Parathyroid adenoma (tissue), 2 donors: ENCODE measurements at regions not wholly inside any gene's neighbourhood (a gene's known extent, or its start where the extent isn't known, plus 50 kb on each side); places are given as distances from the start of the nearest gene placed in this dataset.

Experiments
- H2AFZ ChIP-seq: fragments of 300-600 bp; sonication (generic); one replicate; pipeline ENCODE4 v1.7.0; 2017; ENCODE audit warnings: antibody characterized with exemption, mild to moderate bottlenecking
- H3K27ac ChIP-seq: fragments of 300-600 bp; sonication (generic); one replicate; pipeline ENCODE4 v1.7.0; 2017
- H3K27me3 ChIP-seq: fragments of 300-600 bp; sonication (generic); one replicate; pipeline ENCODE4 v1.7.0; 2017; ENCODE audit warnings: low read length; ENCODE audit not compliant: control insufficient read depth, insufficient read depth
- H3K36me3 ChIP-seq: fragments of 300-600 bp; sonication (generic); one replicate; pipeline ENCODE4 v1.7.0; 2017; ENCODE audit warnings: low read length; ENCODE audit not compliant: control insufficient read depth, insufficient read depth
- H3K4me1 ChIP-seq: fragments of 300-600 bp; sonication (generic); one replicate; pipeline ENCODE4 v1.7.0; 2017; ENCODE audit warnings: control low read depth
- H3K4me2 ChIP-seq: fragments of 300-600 bp; sonication (generic); one replicate; pipeline ENCODE4 v1.7.0; 2017; ENCODE audit warnings: low read length
- H3K4me3 ChIP-seq: fragments of 300-600 bp; sonication (generic); one replicate; pipeline ENCODE4 v1.7.0; 2017; ENCODE audit warnings: low read depth, low read length
- H3K79me2 ChIP-seq: fragments of 300-600 bp; sonication (generic); one replicate; pipeline ENCODE4 v1.7.0; 2017; ENCODE audit warnings: control low read depth
- H3K9ac ChIP-seq: fragments of 300-600 bp; sonication (generic); one replicate; pipeline ENCODE4 v1.7.0; 2017; ENCODE audit warnings: mild to moderate bottlenecking
- H3K9me3 ChIP-seq: fragments of 300-600 bp; sonication (generic); one replicate; pipeline ENCODE4 v1.7.0; 2017; ENCODE audit warnings: low read length; ENCODE audit not compliant: control insufficient read depth
- CTCF ChIP-seq: fragments of 300-600 bp; sonication (generic); IDR thresholded peaks from one replicate; pipeline ENCODE4 v1.7.0; 2017; ENCODE audit warnings: antibody characterized with exemption, mild to moderate bottlenecking
- donor health status: primary hyperparathyroidism.

DNA sequence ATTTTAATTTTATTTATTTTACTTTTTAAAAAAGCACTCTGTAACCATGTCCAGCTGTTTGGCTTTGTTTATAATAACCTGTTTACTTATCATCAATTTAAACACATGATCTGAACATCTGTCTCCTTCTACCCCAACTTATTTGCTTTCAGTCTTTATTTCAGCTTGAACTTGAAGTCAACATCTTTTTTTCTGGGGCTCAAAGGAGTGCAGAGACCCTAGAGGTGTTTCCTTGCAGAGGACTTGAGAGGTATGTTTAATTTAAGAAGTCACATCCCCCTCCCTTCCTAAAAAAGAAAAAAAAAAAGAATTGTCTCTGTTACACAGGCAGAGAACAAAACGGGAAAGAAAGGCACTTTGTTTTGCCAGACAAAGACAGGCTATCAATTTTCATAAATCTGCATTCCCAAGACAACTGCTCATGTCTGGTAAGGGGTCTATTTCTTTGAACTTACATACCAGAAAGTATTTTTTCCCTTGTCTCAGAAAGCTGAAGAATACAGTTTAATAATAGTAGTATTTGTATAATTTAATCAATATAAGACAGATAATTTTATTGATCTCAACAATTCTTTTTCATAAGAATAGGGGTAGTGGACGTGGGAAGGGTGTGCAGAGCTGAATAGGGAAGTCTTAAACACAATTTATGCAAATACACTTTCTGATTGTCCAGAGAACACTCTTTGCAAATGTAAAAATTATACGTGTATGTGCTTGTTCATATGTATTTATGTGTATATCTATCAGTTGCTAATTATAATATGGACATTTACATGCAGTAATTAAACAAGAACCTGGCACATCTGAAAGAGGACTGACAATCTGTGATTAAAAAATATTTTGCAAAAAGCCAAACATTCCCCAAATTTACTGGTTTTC lies 109.7 kb upstream of the PDZRN3 start:
- Histone ChIP-seq H3K27me3 (no peaks in the 10 kb centered on the region), H3K4me3 (no peak overlapping the region), H3K79me2 (no peaks in the 10 kb centered on the region), H3K4me1 (no peaks in the 10 kb centered on the region), H3K4me2 (no peak overlapping the region), H3K9me3 (no peaks in the 10 kb centered on the region), H2AFZ (no peak overlapping the region), H3K9ac (no peak overlapping the region), H3K27ac (no peak overlapping the region), H3K36me3 (no peaks in the 10 kb centered on the region)
- TF ChIP-seq CTCF, result no peak

DNA sequence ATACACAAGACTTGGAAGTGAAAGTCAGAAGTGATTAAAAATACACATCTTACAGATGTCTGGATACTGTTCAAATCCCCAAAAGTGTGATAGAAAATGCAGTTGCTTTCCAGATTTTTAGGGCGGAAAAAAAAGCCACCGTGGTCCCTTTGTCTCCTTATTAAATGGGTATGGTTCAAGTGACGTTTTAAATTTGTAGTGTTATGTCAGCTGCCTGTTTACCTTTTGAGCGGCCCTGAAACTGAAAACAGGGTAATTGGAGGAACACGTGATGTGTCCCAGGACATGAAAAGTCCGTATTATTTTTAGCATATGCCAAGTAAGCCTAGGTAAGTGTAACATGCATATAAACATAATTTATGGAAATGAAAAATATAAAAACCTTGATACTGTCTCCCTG lies 109.0 kb upstream of the PDZRN3 start:
- Histone ChIP-seq H3K9me3 (no peaks in the 10 kb centered on the region), H3K4me3 (no peak overlapping the region), H3K4me2 (no peak overlapping the region), H3K9ac (no peak overlapping the region), H3K79me2 (no peaks in the 10 kb centered on the region), H2AFZ (no peak overlapping the region), H3K27ac (no peak overlapping the region), H3K36me3 (no peaks in the 10 kb centered on the region), H3K4me1 (no peaks in the 10 kb centered on the region), H3K27me3 (no peaks in the 10 kb centered on the region)
- TF ChIP-seq CTCF, result no peak

- Histone ChIP-seq H2AFZ (no peak overlapping the region), H3K27me3 (no peaks in the 10 kb centered on the region), H3K9ac (no peak overlapping the region), H3K36me3 (no peaks in the 10 kb centered on the region), H3K79me2 (no peaks in the 10 kb centered on the region), H3K9me3 (no peaks in the 10 kb centered on the region), H3K4me1 (no peaks in the 10 kb centered on the region), H3K4me3 (no peak overlapping the region), H3K4me2 (no peak overlapping the region), H3K27ac (no peak overlapping the region)
- TF ChIP-seq CTCF, result no peak
Observed at GRCh38 chr3:73729969-73730440, 105.3 kb upstream of the PDZRN3 start.

- Histone ChIP-seq H3K9ac (no peak overlapping the region), H3K27ac (no peak overlapping the region)
Observed at GRCh38 chr3:73727854-73728253, 103.1 kb upstream of the PDZRN3 start.

More at GRCh38 chr3:73727854-73728253, 103.1 kb upstream of the PDZRN3 start:
- H3K4me1 ChIP-seq, result no peaks in the 10 kb centered on the region
- H3K36me3 ChIP-seq, result no peaks in the 10 kb centered on the region
- no peak for TF ChIP-seq CTCF
- H3K4me3 ChIP-seq, result no peak overlapping the region
- H3K79me2 ChIP-seq, result no peaks in the 10 kb centered on the region
- no peak overlapping the region for H2AFZ ChIP-seq
- H3K27me3 ChIP-seq, result no peaks in the 10 kb centered on the region
- H3K4me2 ChIP-seq, result no peak overlapping the region
- no peaks in the 10 kb centered on the region for H3K9me3 ChIP-seq
